A549 (cell line): ENCODE measurements at regions not wholly inside any gene's neighbourhood (a gene's known extent, or its start where the extent isn't known, plus 50 kb on each side); places are given as distances from the start of the nearest gene placed in this dataset.

Experiments
- BHLHE40 ChIP-seq: IDR thresholded peaks from 2 replicates; pipeline ENCODE4 v1.6.1; 2012; ENCODE audit warnings: low read depth, low read length, inconsistent platforms
- ELK1 ChIP-seq: fragments of 150-350 bp; IDR thresholded peaks from 2 replicates; pipeline ENCODE4 v1.6.1; 2014; ENCODE audit warnings: low read depth, mild to moderate bottlenecking, low read length
- EP300 ChIP-seq, 2 experiments: fragments of >200 bp; sonication (Bioruptor Twin); formaldehyde crosslinking; IDR thresholded peaks; 2 replicates in 1 of 2; 3 replicates in 1 of 2; pipeline ENCODE4 v1.6.1; 2016 to 2017
- KDM1A ChIP-seq: fragments of 200-600 bp; sonication (generic); IDR thresholded peaks from 2 replicates; pipeline ENCODE4 v1.6.1; 2016; ENCODE audit warnings: low read depth, mild to moderate bottlenecking
- MYC ChIP-seq: IDR thresholded peaks from 2 replicates; pipeline ENCODE4 v1.6.1; 2012; ENCODE audit warnings: mild to moderate bottlenecking, inconsistent platforms, low read length, improper control_type of control experiment, borderline replicate concordance
- POLR2A ChIP-seq: IDR thresholded peaks from 2 replicates; pipeline ENCODE4 v1.6.1; 2012; ENCODE audit warnings: mild to moderate bottlenecking, low read length
- TF ChIP-seq, protein P1 (sequence below): fragments of >200 bp; sonication (Bioruptor Twin); formaldehyde crosslinking; IDR thresholded peaks from 3 replicates; pipeline ENCODE4 v1.5.1; 2016
- TF ChIP-seq, protein P2 (sequence below): fragments of 250-450 bp; sonication (Bioruptor Pico); IDR thresholded peaks from 2 replicates; pipeline ENCODE4 v1.5.0; 2020; ENCODE audit warnings: low read depth, mild to moderate bottlenecking, moderate library complexity

GRCh38 chr6:2528156-2528555 is 222.6 kb downstream of the MYLK4 start:
- TF ChIP-seq, protein P1, sequence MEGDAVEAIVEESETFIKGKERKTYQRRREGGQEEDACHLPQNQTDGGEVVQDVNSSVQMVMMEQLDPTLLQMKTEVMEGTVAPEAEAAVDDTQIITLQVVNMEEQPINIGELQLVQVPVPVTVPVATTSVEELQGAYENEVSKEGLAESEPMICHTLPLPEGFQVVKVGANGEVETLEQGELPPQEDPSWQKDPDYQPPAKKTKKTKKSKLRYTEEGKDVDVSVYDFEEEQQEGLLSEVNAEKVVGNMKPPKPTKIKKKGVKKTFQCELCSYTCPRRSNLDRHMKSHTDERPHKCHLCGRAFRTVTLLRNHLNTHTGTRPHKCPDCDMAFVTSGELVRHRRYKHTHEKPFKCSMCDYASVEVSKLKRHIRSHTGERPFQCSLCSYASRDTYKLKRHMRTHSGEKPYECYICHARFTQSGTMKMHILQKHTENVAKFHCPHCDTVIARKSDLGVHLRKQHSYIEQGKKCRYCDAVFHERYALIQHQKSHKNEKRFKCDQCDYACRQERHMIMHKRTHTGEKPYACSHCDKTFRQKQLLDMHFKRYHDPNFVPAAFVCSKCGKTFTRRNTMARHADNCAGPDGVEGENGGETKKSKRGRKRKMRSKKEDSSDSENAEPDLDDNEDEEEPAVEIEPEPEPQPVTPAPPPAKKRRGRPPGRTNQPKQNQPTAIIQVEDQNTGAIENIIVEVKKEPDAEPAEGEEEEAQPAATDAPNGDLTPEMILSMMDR = no peak
- TF ChIP-seq KDM1A (no peak), MYC (no peak), BHLHE40 (no peak), EP300 (IDR thresholded peaks at IDR 0.05) (no peak), POLR2A (no peak), ELK1 (no peak)
- TF ChIP-seq, protein P2, sequence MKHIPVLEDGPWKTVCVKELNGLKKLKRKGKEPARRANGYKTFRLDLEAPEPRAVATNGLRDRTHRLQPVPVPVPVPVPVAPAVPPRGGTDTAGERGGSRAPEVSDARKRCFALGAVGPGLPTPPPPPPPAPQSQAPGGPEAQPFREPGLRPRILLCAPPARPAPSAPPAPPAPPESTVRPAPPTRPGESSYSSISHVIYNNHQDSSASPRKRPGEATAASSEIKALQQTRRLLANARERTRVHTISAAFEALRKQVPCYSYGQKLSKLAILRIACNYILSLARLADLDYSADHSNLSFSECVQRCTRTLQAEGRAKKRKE (CRISPR knock-in tag) = no peak
